ENCODE measurements at regions not wholly inside any gene's neighbourhood (a gene's known extent, or its start where the extent isn't known, plus 50 kb on each side); places are given as distances from the start of the nearest gene placed in this dataset.
"Not testable (repeated sequence)": the region's sequence is repeated elsewhere in the genome, so short reads cannot be mapped to it uniquely, and the experiment has no call there.

- TF ChIP-seq TAF1 (IDR thresholded peaks at IDR 0.05; ENCODE audit: borderline replicate concordance, low read depth, low read length); POLR2AphosphoS5 (IDR thresholded peaks at IDR 0.05; ENCODE audit: low read depth, low read length); POLR2A (IDR thresholded peaks at IDR 0.05; ENCODE audit: low read depth, low read length): not testable (repeated sequence)
Observed at GRCh38 chrX:65851306-65851705, 183.9 kb downstream of the MSN start.

Measured in GM12892 (cell line).